KBM-7 (cell line): ENCODE measurements at regions not wholly inside any gene's neighbourhood (a gene's known extent, or its start where the extent isn't known, plus 50 kb on each side); places are given as distances from the start of the nearest gene placed in this dataset.

Source experiments
- DNase-seq: peaks from one replicate; pipeline ENCODE4 v3.0.0-alpha.2; 2015
- in situ Hi-C: fragments of 300-500 bp; cut with MboI; formaldehyde crosslinking; loops from 2 replicates; pipeline ENCODE4 v1.14.3; 2020; ENCODE audit warnings: low sequenced_read_pairs, low pct_unique_long_range_greater_than_20kb, mixed read lengths

- DNase-seq: no peak
- in situ Hi-C loops: no loop called here
These were observed 552.9 kb upstream of the SUCLG2 start for GRCh38 chr3:68207327-68207726.

GRCh38 chr3:68206524-68207117 is 552.2 kb upstream of the SUCLG2 start:
- in situ Hi-C loops: no loop called here

GRCh38 chr3:68186733-68187132 is 532.3 kb upstream of the SUCLG2 start:
- DNase-seq: no peak
- in situ Hi-C loops: no loop called here

More at GRCh38 chr3:68206524-68207117, 552.2 kb upstream of the SUCLG2 start:
- DNase-seq: peak; percentile 0

- in situ Hi-C loops: no loop called here
- no peak for DNase-seq
These were observed 522.2 kb upstream of the SUCLG2 start for GRCh38 chr3:68176600-68176999.

GRCh38 chr3:68173012-68173634 is 518.7 kb upstream of the SUCLG2 start:
- in situ Hi-C loops: no loop called here
- DNase-seq: no peak

- in situ Hi-C loops: no loop called here
- no peak for DNase-seq
These were observed 517.6 kb upstream of the SUCLG2 start for GRCh38 chr3:68172039-68172438.

- no peak for DNase-seq
- in situ Hi-C loops: no loop called here
These were observed 509.6 kb upstream of the SUCLG2 start for GRCh38 chr3:68163968-68164367.

GRCh38 chr3:68163062-68163461 is 508.6 kb upstream of the SUCLG2 start:
- DNase-seq: no peak
- in situ Hi-C loops: no loop called here

- no peak for DNase-seq
- in situ Hi-C loops: no loop called here
These were observed 508.2 kb upstream of the SUCLG2 start for GRCh38 chr3:68162644-68163043.

- no peak for DNase-seq
- in situ Hi-C loops: no loop called here
These were observed 496.9 kb upstream of the SUCLG2 start for GRCh38 chr3:68151359-68151758.

GRCh38 chr3:68148447-68148846 is 494.0 kb upstream of the SUCLG2 start:
- in situ Hi-C loops: no loop called here
- DNase-seq: no peak

GRCh38 chr3:68142441-68142840 is 488.0 kb upstream of the SUCLG2 start:
- in situ Hi-C loops: no loop called here
- no peak for DNase-seq

- in situ Hi-C loops: no loop called here
- no peak for DNase-seq
These were observed 485.5 kb upstream of the SUCLG2 start for GRCh38 chr3:68139897-68140296.

GRCh38 chr3:68136411-68136810 is 482.0 kb upstream of the SUCLG2 start:
- in situ Hi-C loops: no loop called here

GRCh38 chr3:68135067-68135466 is 480.7 kb upstream of the SUCLG2 start:
- in situ Hi-C loops: no loop called here
- DNase-seq: no peak

More at GRCh38 chr3:68136411-68136810, 482.0 kb upstream of the SUCLG2 start:
- no peak for DNase-seq

GRCh38 chr3:68129065-68129464 is 474.7 kb upstream of the SUCLG2 start:
- DNase-seq: no peak

GRCh38 chr3:68123231-68123630 is 468.8 kb upstream of the SUCLG2 start:
- in situ Hi-C loops: no loop called here
- DNase-seq: no peak

More at GRCh38 chr3:68129065-68129464, 474.7 kb upstream of the SUCLG2 start:
- in situ Hi-C loops: no loop called here

GRCh38 chr3:68121287-68121686 is 466.9 kb upstream of the SUCLG2 start:
- in situ Hi-C loops: no loop called here

GRCh38 chr3:68116580-68116979 is 462.2 kb upstream of the SUCLG2 start:
- in situ Hi-C loops: no loop called here
- no peak for DNase-seq

More at GRCh38 chr3:68121287-68121686, 466.9 kb upstream of the SUCLG2 start:
- no peak for DNase-seq

- in situ Hi-C loops: no loop called here
- no peak for DNase-seq
These were observed 449.4 kb upstream of the SUCLG2 start for GRCh38 chr3:68103811-68104210.

- no peak for DNase-seq
- in situ Hi-C loops: no loop called here
These were observed 436.2 kb upstream of the SUCLG2 start for GRCh38 chr3:68090571-68090970.
